GM04503 (cell line): ENCODE measurements at regions not wholly inside any gene's neighbourhood (a gene's known extent, or its start where the extent isn't known, plus 50 kb on each side); places are given as distances from the start of the nearest gene placed in this dataset.
"Not testable (repeated sequence)": the region's sequence is repeated elsewhere in the genome, so short reads cannot be mapped to it uniquely, and the experiment has no call there.

Experiments
- DNase-seq: peaks from one replicate; pipeline ENCODE4 v3.0.0-alpha.2; 2012; ENCODE audit warnings: low read depth

GRCh38 chr3:188974856-188975599, 196.7 kb upstream of the TPRG1 start:
- DNase-seq = peak; percentile 58

DNA sequence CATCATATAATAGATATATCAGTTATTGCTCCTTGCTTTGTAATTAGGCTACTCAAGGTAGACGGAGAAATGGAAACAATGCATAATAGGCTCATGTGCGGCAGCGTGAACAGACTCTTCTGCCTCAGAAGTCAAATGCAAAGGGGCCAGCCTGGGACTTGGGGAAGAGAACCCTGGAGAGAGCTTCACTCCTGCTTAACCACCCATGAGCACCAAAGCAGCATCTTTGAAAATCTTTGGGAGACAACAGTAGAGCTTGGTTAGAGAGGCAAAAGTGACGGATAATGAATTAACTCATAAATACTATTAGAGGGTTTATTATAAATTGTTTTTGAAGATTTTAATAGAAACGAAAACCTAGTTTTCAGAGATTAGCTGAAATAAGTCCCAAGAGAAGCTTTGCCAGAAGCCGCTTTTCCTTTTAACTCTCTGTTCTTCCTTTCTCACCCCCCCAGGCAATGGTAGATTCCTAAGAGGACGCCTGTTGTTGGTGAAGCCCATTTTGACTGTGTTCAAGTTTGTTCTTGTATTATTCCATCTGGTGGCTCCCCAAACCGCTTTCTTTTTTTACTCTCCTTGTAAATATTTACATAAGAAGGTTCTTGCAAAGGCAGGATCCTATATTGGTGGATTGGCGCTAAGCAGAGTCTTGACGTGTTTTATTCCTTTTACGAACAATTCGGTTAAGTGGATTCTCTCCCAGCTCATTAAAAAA, 196.0 kb upstream of the TPRG1 start:
- no peak for DNase-seq

- DNase-seq = no peak
Observed at GRCh38 chr3:188976407-188976806, 195.4 kb upstream of the TPRG1 start.

DNA sequence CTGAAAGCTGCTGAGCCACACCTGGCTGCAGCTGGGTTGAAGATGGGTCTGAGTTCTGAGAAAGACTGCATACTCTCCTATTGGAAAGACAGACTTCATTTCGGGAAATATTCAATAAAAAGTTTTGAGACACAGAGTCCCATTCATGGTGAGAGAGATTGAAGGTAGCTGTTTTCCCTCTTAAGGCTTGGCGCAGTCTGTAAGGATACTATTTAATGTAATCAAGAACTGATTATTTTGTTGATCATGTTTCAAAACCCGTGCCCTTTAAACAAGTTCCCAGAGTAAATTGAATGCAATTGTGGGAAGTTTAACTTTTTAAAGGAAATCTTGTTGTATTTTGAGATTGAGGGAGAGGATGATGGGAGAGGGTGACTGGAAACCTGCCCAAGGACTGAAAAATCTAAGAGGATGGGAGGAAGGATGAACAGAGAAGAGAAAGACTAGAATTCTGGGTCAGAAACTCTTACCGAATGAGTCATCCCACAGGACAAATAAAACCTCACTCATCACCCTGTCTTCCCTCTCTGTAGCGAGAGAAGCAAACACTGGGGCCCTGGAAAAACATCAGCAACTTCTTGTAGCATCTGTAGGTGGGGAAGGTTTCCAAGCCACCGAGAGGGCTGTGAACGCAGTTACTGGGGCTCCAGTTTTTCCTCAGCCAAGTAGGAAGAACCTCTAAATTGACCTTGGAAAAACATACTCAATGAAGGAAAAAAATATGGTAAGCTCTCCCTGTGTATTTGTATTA, 193.2 kb upstream of the TPRG1 start:
- DNase-seq = peak; percentile 44

GRCh38 chr3:188979248-188979647, 192.5 kb upstream of the TPRG1 start:
- DNase-seq = no peak

- DNase-seq = no peak
Observed at GRCh38 chr3:188979669-188980310, 192.0 kb upstream of the TPRG1 start.

DNA sequence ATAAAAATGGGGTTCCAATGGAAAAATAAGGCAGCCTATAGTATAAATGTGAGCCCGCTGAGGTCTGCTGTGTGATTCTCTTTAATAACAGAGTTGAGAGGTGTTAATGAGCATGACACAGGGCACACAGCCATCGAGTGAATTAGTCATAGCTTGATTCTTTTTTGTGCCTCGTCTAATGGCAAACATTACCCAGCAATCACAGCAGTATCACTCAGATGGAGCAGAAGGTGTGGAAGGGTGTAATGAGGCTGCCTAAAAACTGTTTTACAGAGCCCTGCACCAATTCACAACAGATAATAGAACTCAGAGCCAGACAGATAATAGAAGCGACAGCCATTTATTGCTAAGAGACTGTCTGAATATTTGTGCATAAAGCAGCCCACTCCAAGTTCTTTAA, 178.6 kb upstream of the TPRG1 start:
- DNase-seq = no peak

GRCh38 chr3:189001559-189001958, 170.2 kb upstream of the TPRG1 start:
- DNase-seq = peak; percentile 64

GRCh38 chr3:189003410-189003809, 168.4 kb upstream of the TPRG1 start:
- DNase-seq = no peak

- no peak for DNase-seq
Observed at GRCh38 chr3:189013224-189013888, 158.4 kb upstream of the TPRG1 start.

DNA sequence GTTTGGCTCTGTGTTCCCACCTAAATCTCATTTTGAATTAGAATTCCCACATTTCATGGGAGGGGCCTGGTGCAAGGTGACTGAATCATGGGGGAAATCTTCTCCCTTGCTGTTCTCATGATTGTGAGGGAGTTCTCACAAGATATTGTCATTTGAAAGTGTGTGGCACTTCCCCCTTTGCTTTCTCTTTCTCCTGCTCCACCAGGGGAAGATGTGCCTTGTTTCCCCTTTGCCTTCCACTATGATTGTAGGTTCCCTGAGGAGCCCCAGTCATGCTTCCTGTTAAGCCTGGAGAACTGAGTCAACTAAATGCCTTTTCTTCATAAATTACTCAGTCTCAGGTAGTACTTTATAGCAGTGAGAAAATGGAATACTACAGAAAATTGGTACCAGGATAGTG, 157.2 kb upstream of the TPRG1 start:
- no peak for DNase-seq

- DNase-seq = not testable (repeated sequence)
Observed at GRCh38 chr3:189022576-189023466, 148.9 kb upstream of the TPRG1 start.

DNA sequence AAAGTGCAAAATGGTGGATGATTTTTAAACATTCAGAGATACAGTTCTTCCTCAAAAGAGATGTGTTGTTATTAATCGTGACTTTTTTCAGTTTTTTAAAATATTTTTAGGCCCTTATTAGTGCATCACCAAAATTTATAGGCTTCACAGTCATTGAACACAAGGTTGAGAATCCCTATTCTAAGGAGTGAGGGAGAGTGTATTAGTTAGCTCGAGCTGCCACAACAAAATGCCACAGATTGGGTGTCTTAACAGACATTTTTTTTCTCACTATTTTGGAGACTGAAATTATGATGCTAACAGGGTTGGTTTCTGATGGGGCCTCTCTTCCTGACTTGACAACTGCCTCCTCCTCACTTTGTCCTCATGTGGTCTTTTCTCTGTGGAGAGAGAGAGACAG, 145.9 kb upstream of the TPRG1 start:
- no peak for DNase-seq

GRCh38 chr3:189027626-189028155, 144.1 kb upstream of the TPRG1 start:
- no peak for DNase-seq

DNA sequence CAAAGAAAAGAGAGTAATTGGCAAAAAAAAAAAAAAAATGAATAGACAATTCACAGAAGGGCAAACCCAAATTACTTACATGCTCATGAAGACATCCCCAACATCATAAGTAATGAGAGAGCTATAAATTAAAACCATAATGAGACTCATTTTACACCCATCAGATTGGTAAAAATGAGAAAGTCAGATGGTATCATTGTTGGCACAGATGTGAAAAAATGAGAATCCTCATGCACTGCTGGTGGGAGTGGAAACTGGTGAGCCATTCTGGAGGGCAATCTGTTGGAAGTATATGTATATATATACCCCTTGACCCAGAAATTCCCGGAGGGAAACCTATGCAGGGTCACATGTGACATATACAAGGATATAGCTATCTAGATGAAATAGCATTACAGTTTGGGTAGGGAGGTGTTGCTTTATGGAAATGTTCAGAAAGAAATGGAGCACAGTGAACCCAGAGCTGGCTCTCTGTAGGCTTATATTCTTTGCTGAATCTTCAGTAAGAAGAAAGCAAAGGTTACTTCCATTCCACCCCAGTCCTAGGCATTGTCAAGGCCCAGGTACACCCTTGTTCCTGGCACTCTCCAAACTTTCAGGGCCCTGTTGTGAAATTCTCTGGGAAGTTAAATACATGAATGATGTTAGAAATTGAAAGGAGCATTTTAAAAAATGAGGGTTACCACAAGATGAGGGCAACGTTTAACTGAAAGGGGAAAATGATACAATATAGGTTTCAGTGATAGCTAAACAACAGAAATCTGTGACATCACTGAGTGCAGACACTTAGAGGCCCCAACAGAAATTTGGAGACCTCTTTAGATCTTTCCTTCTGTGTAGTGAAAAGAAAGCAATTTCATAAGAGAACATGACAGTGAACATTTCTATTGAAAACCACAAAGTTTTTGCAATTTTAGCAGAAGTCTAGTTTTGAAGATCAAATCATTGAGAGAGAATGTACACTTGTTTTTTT, 132.7 kb upstream of the TPRG1 start:
- no peak for DNase-seq

- DNase-seq = no peak
Observed at GRCh38 chr3:189040656-189041335, 131.0 kb upstream of the TPRG1 start.

DNA sequence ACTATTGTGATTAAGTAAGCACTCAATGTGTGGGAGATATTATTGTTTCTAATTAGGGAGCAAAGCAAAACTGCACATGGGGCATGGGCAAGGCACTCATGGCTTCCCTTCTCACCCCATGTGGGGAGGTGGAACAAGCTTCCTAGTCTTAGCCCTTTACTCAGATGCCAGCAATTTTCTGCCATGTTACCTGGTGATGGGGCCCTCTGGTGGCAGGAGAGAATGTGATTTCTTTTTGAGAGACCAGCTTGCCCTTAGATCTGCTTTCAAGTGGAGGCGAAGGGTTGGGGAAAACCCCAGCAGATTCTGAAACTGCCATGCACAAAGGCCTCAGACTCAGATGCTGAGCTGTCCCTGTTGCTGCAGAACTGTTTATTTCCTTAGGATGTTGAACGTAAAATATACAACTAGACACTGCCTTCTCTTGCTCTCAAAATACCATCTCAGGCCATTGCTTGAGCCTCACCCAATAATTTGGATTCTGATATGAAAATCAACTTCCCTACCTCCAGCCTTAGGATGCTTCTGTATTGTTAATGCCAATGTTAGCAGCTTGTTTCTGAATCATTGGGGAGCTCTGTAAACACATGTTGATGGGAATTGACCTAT, 130.2 kb upstream of the TPRG1 start:
- no peak for DNase-seq

DNA sequence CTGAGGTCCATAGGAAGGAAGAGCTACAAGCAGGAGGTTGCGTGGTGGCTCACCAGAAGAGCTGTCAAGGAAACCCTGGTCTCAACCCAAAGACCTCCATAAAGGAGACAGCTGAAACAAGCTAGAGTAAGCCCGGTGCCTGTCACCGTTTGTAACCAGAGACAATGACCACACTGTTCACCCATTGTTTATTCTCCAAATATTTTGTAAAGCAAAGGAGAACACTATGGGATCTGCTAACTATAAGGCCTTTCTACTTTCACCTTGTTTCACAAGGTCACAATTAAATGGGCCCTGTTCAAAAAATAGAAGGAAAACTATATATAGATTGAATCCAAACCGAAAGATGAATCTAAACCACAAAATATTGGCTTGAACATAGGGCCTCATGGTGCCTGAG, 128.9 kb upstream of the TPRG1 start:
- DNase-seq = no peak
